Osteoblast (primary cell): ENCODE measurements at regions not wholly inside any gene's neighbourhood (a gene's known extent, or its start where the extent isn't known, plus 50 kb on each side); places are given as distances from the start of the nearest gene placed in this dataset.

Source experiments
- DNase-seq: peaks from one replicate; pipeline ENCODE4 v3.0.0; 2011; ENCODE audit warnings: low spot score, mixed read lengths; ENCODE audit not compliant: insufficient read length; ENCODE audit errors: missing footprints
- H2AFZ ChIP-seq: 2 replicates; pipeline ENCODE4 v1.6.0; 2011; ENCODE audit warnings: mild to moderate bottlenecking, low read length
- H3K27ac ChIP-seq: 2 replicates; pipeline ENCODE4 v1.5.1; 2011; ENCODE audit warnings: mild to moderate bottlenecking, low read depth, low read length, moderate library complexity
- H3K27me3 ChIP-seq: 2 replicates; pipeline ENCODE4 v1.6.0; 2012; ENCODE audit warnings: mild to moderate bottlenecking, control low read depth, inconsistent platforms, low read length, moderate library complexity; ENCODE audit not compliant: insufficient read depth
- H3K36me3 ChIP-seq: 2 replicates; pipeline ENCODE4 v1.5.1; 2011; ENCODE audit warnings: mild to moderate bottlenecking, low read length, control low read depth, moderate library complexity; ENCODE audit not compliant: insufficient read depth
- H3K4me1 ChIP-seq: 2 replicates; pipeline ENCODE4 v1.5.1; 2011; ENCODE audit warnings: mild to moderate bottlenecking, low read length, control low read depth, moderate library complexity; ENCODE audit not compliant: insufficient read depth
- H3K4me2 ChIP-seq: 2 replicates; pipeline ENCODE4 v1.6.0; 2011; ENCODE audit warnings: mild to moderate bottlenecking, low read length; ENCODE audit not compliant: insufficient read depth
- H3K4me3 ChIP-seq: fragments of 200-600 bp; sonication (generic); 3 replicates; pipeline ENCODE4 v1.5.1; 2012; ENCODE audit warnings: mild to moderate bottlenecking, low read length, inconsistent platforms; ENCODE audit not compliant: insufficient read depth
- H3K79me2 ChIP-seq: 2 replicates; pipeline ENCODE4 v1.6.0; 2012; ENCODE audit warnings: mild to moderate bottlenecking, low read length, control low read depth, inconsistent platforms; ENCODE audit not compliant: insufficient read depth
- H3K9me3 ChIP-seq: 2 replicates; pipeline ENCODE4 v1.5.1; 2011; ENCODE audit warnings: low read depth, low read length, control low read depth
- H4K20me1 ChIP-seq: 2 replicates; pipeline ENCODE4 v1.6.0; 2012; ENCODE audit warnings: mild to moderate bottlenecking, low read length, control low read depth; ENCODE audit not compliant: insufficient read depth
- TF ChIP-seq, protein P1 (sequence below): IDR thresholded peaks from 2 replicates; pipeline ENCODE4 v1.5.1; 2011; ENCODE audit warnings: mild to moderate bottlenecking, low read depth, low read length, moderate library complexity; ENCODE audit errors: extremely low read depth

DNA sequence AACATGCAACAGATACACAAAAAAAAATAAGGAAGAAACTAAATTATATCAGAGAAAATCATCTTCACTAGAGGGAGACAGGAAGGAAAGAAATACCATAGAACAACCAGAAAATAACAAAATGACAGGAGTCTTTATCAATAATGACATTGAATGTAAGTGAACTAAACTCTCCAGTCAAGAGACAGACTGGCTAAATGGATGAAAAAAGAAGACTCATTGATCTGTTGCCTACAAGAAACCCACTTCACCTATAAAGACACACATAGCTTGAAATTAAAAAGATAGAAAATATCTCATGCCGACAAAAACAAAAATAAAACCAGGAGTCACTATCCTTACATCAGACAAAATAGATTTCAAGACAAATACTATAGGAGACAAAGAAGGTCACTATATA lies 593.1 kb upstream of the USP24 start:
- Histone ChIP-seq H4K20me1 (no peaks in the 10 kb centered on the region), H3K36me3 (no peaks in the 10 kb centered on the region), H3K4me3 (no peak overlapping the region), H3K79me2 (no peaks in the 10 kb centered on the region), H3K4me1 (peaks cover 6% of the 10 kb centered on the region), H2AFZ (no peak overlapping the region), H3K27ac (no peak overlapping the region), H3K4me2 (no peak overlapping the region), H3K9me3 (no peaks in the 10 kb centered on the region), H3K27me3 (no peaks in the 10 kb centered on the region)
- TF ChIP-seq, protein P1, sequence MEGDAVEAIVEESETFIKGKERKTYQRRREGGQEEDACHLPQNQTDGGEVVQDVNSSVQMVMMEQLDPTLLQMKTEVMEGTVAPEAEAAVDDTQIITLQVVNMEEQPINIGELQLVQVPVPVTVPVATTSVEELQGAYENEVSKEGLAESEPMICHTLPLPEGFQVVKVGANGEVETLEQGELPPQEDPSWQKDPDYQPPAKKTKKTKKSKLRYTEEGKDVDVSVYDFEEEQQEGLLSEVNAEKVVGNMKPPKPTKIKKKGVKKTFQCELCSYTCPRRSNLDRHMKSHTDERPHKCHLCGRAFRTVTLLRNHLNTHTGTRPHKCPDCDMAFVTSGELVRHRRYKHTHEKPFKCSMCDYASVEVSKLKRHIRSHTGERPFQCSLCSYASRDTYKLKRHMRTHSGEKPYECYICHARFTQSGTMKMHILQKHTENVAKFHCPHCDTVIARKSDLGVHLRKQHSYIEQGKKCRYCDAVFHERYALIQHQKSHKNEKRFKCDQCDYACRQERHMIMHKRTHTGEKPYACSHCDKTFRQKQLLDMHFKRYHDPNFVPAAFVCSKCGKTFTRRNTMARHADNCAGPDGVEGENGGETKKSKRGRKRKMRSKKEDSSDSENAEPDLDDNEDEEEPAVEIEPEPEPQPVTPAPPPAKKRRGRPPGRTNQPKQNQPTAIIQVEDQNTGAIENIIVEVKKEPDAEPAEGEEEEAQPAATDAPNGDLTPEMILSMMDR, result no peak
- DNase-seq, result no peak

DNA sequence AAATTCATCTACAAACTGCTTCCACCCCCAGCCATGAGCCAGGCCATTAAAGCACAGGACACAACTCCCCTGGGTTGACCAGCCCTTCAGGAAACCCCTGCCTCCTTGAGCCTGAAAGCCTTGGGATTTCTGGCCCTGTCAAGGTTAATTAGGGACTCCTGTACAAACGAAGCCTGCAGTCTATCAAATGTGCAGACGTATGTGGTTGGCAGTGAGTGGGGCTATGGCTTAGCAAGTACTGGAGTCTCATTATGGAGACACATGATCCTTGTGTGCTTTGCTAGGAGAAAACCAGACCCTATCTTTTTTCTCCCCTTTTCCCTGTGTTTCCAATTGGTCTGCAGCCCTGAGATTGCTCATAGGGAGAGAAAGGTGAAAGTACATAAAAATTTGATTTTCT lies 588.3 kb upstream of the USP24 start:
- TF ChIP-seq, protein P1, result no peak
- Histone ChIP-seq H3K9me3 (no peaks in the 10 kb centered on the region), H3K36me3 (no peaks in the 10 kb centered on the region), H3K4me2 (no peak overlapping the region), H3K27ac (no peak overlapping the region), H3K4me1 (no peaks in the 10 kb centered on the region), H2AFZ (no peak overlapping the region), H4K20me1 (no peaks in the 10 kb centered on the region), H3K27me3 (no peaks in the 10 kb centered on the region), H3K4me3 (no peak overlapping the region), H3K79me2 (no peaks in the 10 kb centered on the region)
- no peak for DNase-seq

DNA sequence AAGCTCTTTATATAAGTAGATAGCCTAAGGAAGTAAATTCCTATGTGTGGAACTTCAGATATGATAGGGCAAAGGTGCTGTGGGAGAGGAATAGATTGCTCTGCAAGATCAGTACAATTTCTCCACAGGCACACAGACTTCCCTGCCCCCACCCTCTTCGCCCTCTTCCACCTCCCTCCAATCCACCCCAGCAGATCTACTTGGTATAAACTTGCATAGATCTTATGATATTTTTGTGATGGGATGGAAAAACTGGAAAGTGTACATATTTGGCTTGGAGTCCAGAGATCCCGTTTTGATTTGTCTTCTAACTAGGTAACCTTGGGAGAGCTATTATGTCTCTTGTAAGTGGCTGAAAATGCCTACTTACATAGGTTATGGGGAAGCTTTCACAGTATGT lies 586.3 kb upstream of the USP24 start:
- Histone ChIP-seq H2AFZ (no peak overlapping the region), H3K36me3 (no peaks in the 10 kb centered on the region), H3K27ac (no peak overlapping the region), H3K27me3 (no peaks in the 10 kb centered on the region), H4K20me1 (no peaks in the 10 kb centered on the region), H3K4me1 (no peaks in the 10 kb centered on the region), H3K9me3 (no peaks in the 10 kb centered on the region), H3K79me2 (no peaks in the 10 kb centered on the region), H3K4me2 (no peak overlapping the region), H3K4me3 (no peak overlapping the region)
- no peak for DNase-seq
- TF ChIP-seq, protein P1, result no peak

DNA sequence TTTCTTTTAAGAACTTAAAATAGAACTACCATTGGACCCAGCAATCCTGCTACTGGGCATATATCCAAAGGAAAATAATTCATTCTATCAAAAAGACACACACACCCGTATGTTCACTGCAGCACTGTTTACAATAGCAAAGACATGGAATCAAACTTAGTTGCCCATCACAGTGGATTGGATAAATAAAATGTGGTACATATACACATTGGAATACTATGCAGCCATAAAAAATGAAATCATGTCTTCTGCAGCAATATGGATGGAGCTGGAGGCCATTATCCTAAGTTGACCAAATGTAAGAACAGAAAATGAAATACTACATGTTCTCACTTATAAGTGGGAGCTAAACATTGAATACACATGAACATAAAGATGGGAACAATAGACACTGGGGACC lies 585.3 kb upstream of the USP24 start:
- no peaks in the 10 kb centered on the region for H3K27me3 ChIP-seq
- H3K4me2 ChIP-seq, result no peak overlapping the region
- TF ChIP-seq, protein P1, result no peak
- H4K20me1 ChIP-seq, result no peaks in the 10 kb centered on the region
- H3K36me3 ChIP-seq, result no peaks in the 10 kb centered on the region
- no peak overlapping the region for H3K27ac ChIP-seq
- no peak for DNase-seq
- no peaks in the 10 kb centered on the region for H3K79me2 ChIP-seq
- no peaks in the 10 kb centered on the region for H3K4me1 ChIP-seq
- H3K4me3 ChIP-seq, result no peak overlapping the region
- no peak overlapping the region for H2AFZ ChIP-seq
- no peaks in the 10 kb centered on the region for H3K9me3 ChIP-seq
